IPS-15b (cell line): ENCODE measurements at regions not wholly inside any gene's neighbourhood (a gene's known extent, or its start where the extent isn't known, plus 50 kb on each side); places are given as distances from the start of the nearest gene placed in this dataset.

ENCODE experiments used
- H3K27me3 ChIP-seq: one replicate; pipeline ENCODE4 v1.6.1; 2013; ENCODE audit warnings: low read length; ENCODE audit not compliant: control insufficient read depth, insufficient read depth
- H3K36me3 ChIP-seq: one replicate; pipeline ENCODE4 v1.6.1; 2013; ENCODE audit warnings: low read length; ENCODE audit not compliant: control insufficient read depth, insufficient read depth
- H3K4me1 ChIP-seq: one replicate; pipeline ENCODE4 v1.6.1; 2013; ENCODE audit warnings: mild to moderate bottlenecking, low read length; ENCODE audit not compliant: control insufficient read depth, insufficient read depth
- H3K4me3 ChIP-seq: one replicate; pipeline ENCODE4 v1.5.1; 2013; ENCODE audit warnings: low read depth, low read length
- H3K9ac ChIP-seq: one replicate; pipeline ENCODE4 v1.6.1; 2013; ENCODE audit warnings: low read depth, mild to moderate bottlenecking, low read length
- H3K9me3 ChIP-seq: one replicate; pipeline ENCODE4 v1.6.1; 2013; ENCODE audit warnings: mild to moderate bottlenecking, low read length; ENCODE audit not compliant: control insufficient read depth, insufficient read depth

GRCh38 chr6:113540466-113540865 lies 316.7 kb upstream of the MARCKS start:
- Histone ChIP-seq H3K9ac (no peak overlapping the region), H3K36me3 (no peaks in the 10 kb centered on the region), H3K4me1 (no peaks in the 10 kb centered on the region), H3K27me3 (no peaks in the 10 kb centered on the region), H3K9me3 (no peaks in the 10 kb centered on the region), H3K4me3 (no peak overlapping the region)

- H3K4me1 ChIP-seq = no peaks in the 10 kb centered on the region
- no peak overlapping the region for H3K4me3 ChIP-seq
- H3K36me3 ChIP-seq = no peaks in the 10 kb centered on the region
- H3K9me3 ChIP-seq = no peaks in the 10 kb centered on the region
- H3K9ac ChIP-seq = no peak overlapping the region
- no peaks in the 10 kb centered on the region for H3K27me3 ChIP-seq
Observed at GRCh38 chr6:113551168-113551567, 306.0 kb upstream of the MARCKS start.

GRCh38 chr6:113556775-113557174 lies 300.4 kb upstream of the MARCKS start:
- H3K4me1 ChIP-seq = no peaks in the 10 kb centered on the region
- H3K4me3 ChIP-seq = no peak overlapping the region
- H3K9ac ChIP-seq = no peak overlapping the region
- no peaks in the 10 kb centered on the region for H3K27me3 ChIP-seq
- no peaks in the 10 kb centered on the region for H3K9me3 ChIP-seq
- H3K36me3 ChIP-seq = no peaks in the 10 kb centered on the region

GRCh38 chr6:113558431-113558830 lies 298.7 kb upstream of the MARCKS start:
- Histone ChIP-seq H3K9ac (no peak overlapping the region), H3K4me1 (no peaks in the 10 kb centered on the region), H3K9me3 (no peaks in the 10 kb centered on the region), H3K4me3 (no peak overlapping the region), H3K36me3 (no peaks in the 10 kb centered on the region), H3K27me3 (no peaks in the 10 kb centered on the region)

- no peak overlapping the region for H3K9ac ChIP-seq
- H3K36me3 ChIP-seq = no peaks in the 10 kb centered on the region
- H3K9me3 ChIP-seq = no peaks in the 10 kb centered on the region
- H3K27me3 ChIP-seq = no peaks in the 10 kb centered on the region
- H3K4me3 ChIP-seq = no peak overlapping the region
- H3K4me1 ChIP-seq = no peaks in the 10 kb centered on the region
Observed at GRCh38 chr6:113558966-113559365, 298.2 kb upstream of the MARCKS start.

GRCh38 chr6:113560376-113560775 lies 296.8 kb upstream of the MARCKS start:
- Histone ChIP-seq H3K9me3 (no peaks in the 10 kb centered on the region), H3K4me3 (no peak overlapping the region), H3K9ac (no peak overlapping the region), H3K4me1 (peaks cover 10% of the 10 kb centered on the region), H3K36me3 (no peaks in the 10 kb centered on the region), H3K27me3 (no peaks in the 10 kb centered on the region)

GRCh38 chr6:113560908-113561307 lies 296.2 kb upstream of the MARCKS start:
- no peak overlapping the region for H3K9ac ChIP-seq
- peaks cover 12% of the 10 kb centered on the region for H3K4me1 ChIP-seq
- H3K27me3 ChIP-seq = peaks cover 2% of the 10 kb centered on the region
- no peaks in the 10 kb centered on the region for H3K9me3 ChIP-seq
- H3K36me3 ChIP-seq = no peaks in the 10 kb centered on the region
- H3K4me3 ChIP-seq = no peak overlapping the region

- Histone ChIP-seq H3K27me3 (peaks cover 3% of the 10 kb centered on the region), H3K9ac (no peak overlapping the region), H3K4me3 (no peak overlapping the region), H3K9me3 (no peaks in the 10 kb centered on the region), H3K4me1 (peaks cover 12% of the 10 kb centered on the region), H3K36me3 (no peaks in the 10 kb centered on the region)
Observed at GRCh38 chr6:113562248-113562647, 294.9 kb upstream of the MARCKS start.

- Histone ChIP-seq H3K27me3 (peaks cover 3% of the 10 kb centered on the region), H3K4me1 (peaks cover 12% of the 10 kb centered on the region), H3K9ac (no peak overlapping the region), H3K4me3 (peak overlapping the region; percentile 41), H3K9me3 (no peaks in the 10 kb centered on the region), H3K36me3 (no peaks in the 10 kb centered on the region)
Observed at GRCh38 chr6:113564371-113565171, 292.6 kb upstream of the MARCKS start.

GRCh38 chr6:113565306-113565705 lies 291.8 kb upstream of the MARCKS start:
- H3K4me3 ChIP-seq = peak overlapping the region; percentile 41

GRCh38 chr6:113570161-113570560 lies 287.0 kb upstream of the MARCKS start:
- Histone ChIP-seq H3K4me1 (peaks cover 4% of the 10 kb centered on the region), H3K9me3 (no peaks in the 10 kb centered on the region), H3K4me3 (no peak overlapping the region), H3K9ac (no peak overlapping the region), H3K27me3 (peaks cover 3% of the 10 kb centered on the region), H3K36me3 (no peaks in the 10 kb centered on the region)

More at GRCh38 chr6:113565306-113565705, 291.8 kb upstream of the MARCKS start:
- H3K9me3 ChIP-seq = no peaks in the 10 kb centered on the region
- no peak overlapping the region for H3K9ac ChIP-seq
- peaks cover 3% of the 10 kb centered on the region for H3K27me3 ChIP-seq
- no peaks in the 10 kb centered on the region for H3K36me3 ChIP-seq
- peaks cover 12% of the 10 kb centered on the region for H3K4me1 ChIP-seq

- H3K36me3 ChIP-seq = no peaks in the 10 kb centered on the region
- no peak overlapping the region for H3K9ac ChIP-seq
- peaks cover 3% of the 10 kb centered on the region for H3K27me3 ChIP-seq
- no peaks in the 10 kb centered on the region for H3K9me3 ChIP-seq
- H3K4me1 ChIP-seq = no peaks in the 10 kb centered on the region
- H3K4me3 ChIP-seq = no peak overlapping the region
Observed at GRCh38 chr6:113570641-113571040, 286.5 kb upstream of the MARCKS start.
